ENCODE measurements at regions not wholly inside any gene's neighbourhood (a gene's known extent, or its start where the extent isn't known, plus 50 kb on each side); places are given as distances from the start of the nearest gene placed in this dataset.
"Not testable (repeated sequence)": the region's sequence is repeated elsewhere in the genome, so short reads cannot be mapped to it uniquely, and the experiment has no call there.

- no peak overlapping the region for H3K27ac ChIP-seq (ENCODE audit: low read depth, low read length)
- H3K36me3 ChIP-seq (ENCODE audit: insufficient read depth, low read length): no peaks in the 10 kb centered on the region
- H3K4me3 ChIP-seq (ENCODE audit: insufficient read depth, low read length): no peak overlapping the region
- no peak overlapping the region for H2AFZ ChIP-seq (ENCODE audit: low read length)
- no peaks in the 10 kb centered on the region for H3K4me1 ChIP-seq (ENCODE audit: insufficient read depth, low read length)
- H3K79me2 ChIP-seq (ENCODE audit: insufficient read depth, low read length): no peaks in the 10 kb centered on the region
- H3K4me2 ChIP-seq (ENCODE audit: insufficient read depth, low read length): no peak overlapping the region
- TF ChIP-seq CTCF (IDR thresholded peaks at IDR 0.05; ENCODE audit: extremely low read depth, low read depth, low read length): no peak
- no peak for DNase-seq (ENCODE audit: insufficient read length, low spot score, missing footprints)
- H4K20me1 ChIP-seq (ENCODE audit: insufficient read depth, low read length): no peaks in the 10 kb centered on the region
- no peaks in the 10 kb centered on the region for H3K27me3 ChIP-seq (ENCODE audit: insufficient read depth, low read length)
- H3K9me3 ChIP-seq (ENCODE audit: low read depth, low read length): no peaks in the 10 kb centered on the region
Observed at GRCh38 chr1:95793893-95794292, 559.9 kb downstream of the RWDD3 start.

- H3K4me2 ChIP-seq (ENCODE audit: insufficient read depth, low read length); H2AFZ ChIP-seq (ENCODE audit: low read length); H3K4me1 ChIP-seq (ENCODE audit: insufficient read depth, low read length); H4K20me1 ChIP-seq (ENCODE audit: insufficient read depth, low read length); H3K79me2 ChIP-seq (ENCODE audit: insufficient read depth, low read length); H3K4me3 ChIP-seq (ENCODE audit: insufficient read depth, low read length); DNase-seq (ENCODE audit: insufficient read length, low spot score, missing footprints); H3K27me3 ChIP-seq (ENCODE audit: insufficient read depth, low read length); H3K9me3 ChIP-seq (ENCODE audit: low read depth, low read length); H3K36me3 ChIP-seq (ENCODE audit: insufficient read depth, low read length); H3K27ac ChIP-seq (ENCODE audit: low read depth, low read length): not testable (repeated sequence)
Observed at GRCh38 chr1:95797761-95798160, 563.8 kb downstream of the RWDD3 start.

DNA sequence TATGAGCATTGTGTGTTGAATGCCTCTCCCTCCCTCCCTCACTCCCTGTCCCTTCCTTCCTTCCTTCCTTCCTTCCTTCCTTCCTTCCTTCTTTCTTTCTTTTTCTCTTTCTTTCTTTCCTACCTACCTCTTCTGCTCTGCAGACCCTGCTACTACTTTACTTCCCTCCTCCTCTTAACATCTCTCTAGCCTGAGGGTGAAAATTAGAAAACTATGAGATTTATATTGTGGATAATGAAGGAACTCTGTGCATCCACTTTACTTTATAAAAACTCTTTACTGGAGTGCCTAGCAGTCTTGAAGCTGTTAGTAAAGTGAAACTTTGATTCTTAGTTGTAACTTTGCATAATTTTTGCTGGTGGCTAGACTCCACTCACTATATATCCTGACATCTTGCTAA, 572.2 kb downstream of the RWDD3 start:
- Histone ChIP-seq H2AFZ (ENCODE audit: low read length) (no peak overlapping the region), H3K36me3 (ENCODE audit: insufficient read depth, low read length) (no peaks in the 10 kb centered on the region), H3K27ac (ENCODE audit: low read depth, low read length) (no peak overlapping the region), H3K4me2 (ENCODE audit: insufficient read depth, low read length) (no peak overlapping the region), H3K9me3 (ENCODE audit: low read depth, low read length) (no peaks in the 10 kb centered on the region), H3K4me1 (ENCODE audit: insufficient read depth, low read length) (no peaks in the 10 kb centered on the region), H3K27me3 (ENCODE audit: insufficient read depth, low read length) (no peaks in the 10 kb centered on the region), H3K79me2 (ENCODE audit: insufficient read depth, low read length) (no peaks in the 10 kb centered on the region), H4K20me1 (ENCODE audit: insufficient read depth, low read length) (no peaks in the 10 kb centered on the region), H3K4me3 (ENCODE audit: insufficient read depth, low read length) (no peak overlapping the region)
- TF ChIP-seq CTCF (IDR thresholded peaks at IDR 0.05; ENCODE audit: extremely low read depth, low read depth, low read length): no peak
- no peak for DNase-seq (ENCODE audit: insufficient read length, low spot score, missing footprints)

- Histone ChIP-seq H4K20me1 (ENCODE audit: insufficient read depth, low read length) (no peaks in the 10 kb centered on the region), H3K4me2 (ENCODE audit: insufficient read depth, low read length) (no peak overlapping the region)
- DNase-seq (ENCODE audit: insufficient read length, low spot score, missing footprints): no peak
Observed at GRCh38 chr1:95809391-95809790, 575.4 kb downstream of the RWDD3 start.

More at GRCh38 chr1:95809391-95809790, 575.4 kb downstream of the RWDD3 start:
- H3K4me1 ChIP-seq (ENCODE audit: insufficient read depth, low read length): no peaks in the 10 kb centered on the region
- no peaks in the 10 kb centered on the region for H3K27me3 ChIP-seq (ENCODE audit: insufficient read depth, low read length)
- H3K79me2 ChIP-seq (ENCODE audit: insufficient read depth, low read length): no peaks in the 10 kb centered on the region
- H3K36me3 ChIP-seq (ENCODE audit: insufficient read depth, low read length): no peaks in the 10 kb centered on the region
- H3K4me3 ChIP-seq (ENCODE audit: insufficient read depth, low read length): no peak overlapping the region
- H3K9me3 ChIP-seq (ENCODE audit: low read depth, low read length): no peaks in the 10 kb centered on the region
- no peak overlapping the region for H2AFZ ChIP-seq (ENCODE audit: low read length)
- no peak for TF ChIP-seq CTCF (IDR thresholded peaks at IDR 0.05; ENCODE audit: extremely low read depth, low read depth, low read length)
- no peak overlapping the region for H3K27ac ChIP-seq (ENCODE audit: low read depth, low read length)
